Transverse colon (tissue), 4 donors: ENCODE measurements at regions not wholly inside any gene's neighbourhood (a gene's known extent, or its start where the extent isn't known, plus 50 kb on each side); places are given as distances from the start of the nearest gene placed in this dataset.

Experiments used
- EP300 ChIP-seq: sonication (generic); formaldehyde crosslinking; IDR thresholded peaks from one replicate; pipeline ENCODE4 v1.6.1; 2017; ENCODE audit warnings: antibody characterized with exemption, low read depth
- POLR2A ChIP-seq: fragments of 450-650 bp; IDR thresholded peaks from one replicate; pipeline ENCODE4 v1.6.1; 2016; ENCODE audit warnings: antibody characterized with exemption, mild to moderate bottlenecking, moderate library complexity
- POLR2AphosphoS5 ChIP-seq, 3 donors: sonication (generic); formaldehyde crosslinking; IDR thresholded peaks; one replicate each; pipeline ENCODE4 v1.6.1; 2016; ENCODE audit warnings: antibody characterized with exemption in 3 of 3
- TF ChIP-seq, protein P1 (sequence below), 5 experiments: fragments of 200-600 bp in 3 of 5; fragments of 450-650 bp in 2 of 5; sonication (generic) in 3 of 5; IDR thresholded peaks; 1 replicate in 2 of 5; 2 replicates in 3 of 5; pipeline ENCODE4 v1.5.1; 2016 to 2017; ENCODE audit warnings: antibody characterized with exemption in 5 of 5, inconsistent platforms in 3 of 5, mild to moderate bottlenecking in 2 of 5, moderate library complexity in 1 of 5

- no peak for TF ChIP-seq POLR2A
- TF ChIP-seq, protein P1, sequence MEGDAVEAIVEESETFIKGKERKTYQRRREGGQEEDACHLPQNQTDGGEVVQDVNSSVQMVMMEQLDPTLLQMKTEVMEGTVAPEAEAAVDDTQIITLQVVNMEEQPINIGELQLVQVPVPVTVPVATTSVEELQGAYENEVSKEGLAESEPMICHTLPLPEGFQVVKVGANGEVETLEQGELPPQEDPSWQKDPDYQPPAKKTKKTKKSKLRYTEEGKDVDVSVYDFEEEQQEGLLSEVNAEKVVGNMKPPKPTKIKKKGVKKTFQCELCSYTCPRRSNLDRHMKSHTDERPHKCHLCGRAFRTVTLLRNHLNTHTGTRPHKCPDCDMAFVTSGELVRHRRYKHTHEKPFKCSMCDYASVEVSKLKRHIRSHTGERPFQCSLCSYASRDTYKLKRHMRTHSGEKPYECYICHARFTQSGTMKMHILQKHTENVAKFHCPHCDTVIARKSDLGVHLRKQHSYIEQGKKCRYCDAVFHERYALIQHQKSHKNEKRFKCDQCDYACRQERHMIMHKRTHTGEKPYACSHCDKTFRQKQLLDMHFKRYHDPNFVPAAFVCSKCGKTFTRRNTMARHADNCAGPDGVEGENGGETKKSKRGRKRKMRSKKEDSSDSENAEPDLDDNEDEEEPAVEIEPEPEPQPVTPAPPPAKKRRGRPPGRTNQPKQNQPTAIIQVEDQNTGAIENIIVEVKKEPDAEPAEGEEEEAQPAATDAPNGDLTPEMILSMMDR (IDR thresholded peaks at IDR 0.05), result no peak
- no peak for TF ChIP-seq POLR2AphosphoS5 (IDR thresholded peaks at IDR 0.05)
- no peak for TF ChIP-seq EP300
Measured at GRCh38 chr12:46678426-46678825, 147.4 kb downstream of the SLC38A4 start.
